ENCODE measurements at regions not wholly inside any gene's neighbourhood (a gene's known extent, or its start where the extent isn't known, plus 50 kb on each side); places are given as distances from the start of the nearest gene placed in this dataset.

GRCh38 chr1:232428786-232429530 lies 201.0 kb downstream of the SIPA1L2 start:
- H3K4me1 ChIP-seq (replicated peaks in 1 of 4; ENCODE audit: control insufficient read depth in 3 of 4, insufficient read depth in 4 of 4, low read length in 3 of 4): no peaks in the 10 kb centered on the region
- POLR2A ChIA-PET (ENCODE audit: partially characterized antibody): no interaction called here
- peak; percentile 42 for FAIRE-seq
- TF ChIP-seq SAP30 (IDR thresholded peaks at IDR 0.05; ENCODE audit: insufficient read depth, insufficient replicate concordance, low read length): no peak

More at GRCh38 chr1:232428786-232429530, 201.0 kb downstream of the SIPA1L2 start:
- Histone ChIP-seq H3K23me2 (ENCODE audit: low read depth, low read length) (no peaks in the 10 kb centered on the region), H2BK5ac (ENCODE audit: low read depth, low read length) (no peak overlapping the region), H3K14ac (ENCODE audit: insufficient read length) (no peak overlapping the region), H3K79me1 (ENCODE audit: low read depth, low read length) (no peaks in the 10 kb centered on the region), H3K27ac (ENCODE audit: low read depth, low read length) (no peak overlapping the region), H2BK12ac (ENCODE audit: low read depth, low read length) (no peak overlapping the region), H4K20me1 (replicated peaks in 1 of 2; ENCODE audit: control insufficient read depth in 1 of 2, insufficient read depth in 2 of 2, low read length in 2 of 2) (peaks cover 0 to 1% of the 10 kb centered on the region in 2 experiments), H3K23ac (ENCODE audit: insufficient read length) (no peak overlapping the region), H4K8ac (ENCODE audit: extremely low read depth, insufficient read depth, low read length) (no peak overlapping the region), H3K4me2 (ENCODE audit: insufficient read depth in 1 of 2, low read depth in 2 of 2, low read length in 2 of 2) (no peak overlapping the region), H3K9me3 (ENCODE audit: insufficient read depth in 2 of 2, low read depth in 1 of 2, low read length in 1 of 2) (no peaks in the 10 kb centered on the region), H3K4ac (replicated peaks; ENCODE audit: insufficient read length, low read depth, low read length) (no peak overlapping the region), H4K91ac (replicated peaks; ENCODE audit: insufficient read length, low read length) (no peak overlapping the region), H3K27me3 (replicated peaks in 1 of 4; ENCODE audit: control insufficient read depth in 3 of 4, extremely low read depth in 1 of 4, insufficient read depth in 3 of 4, low read length in 3 of 4) (no peaks in the 10 kb centered on the region), H3K9ac (replicated peaks in 1 of 4; ENCODE audit: extremely low read depth in 1 of 4, low read depth in 3 of 4, low read length in 3 of 4) (no peak overlapping the region), H3K56ac (replicated peaks; ENCODE audit: insufficient read length, low read depth, low read length) (no peak overlapping the region), H3K4me3 (ENCODE audit: extremely low read depth in 1 of 4, insufficient read depth in 2 of 4, low read depth in 3 of 4, low read length in 4 of 4) (no peak overlapping the region), H3K36me3 (ENCODE audit: control insufficient read depth in 2 of 4, insufficient read depth in 4 of 4, low read length in 3 of 4) (no peaks in the 10 kb centered on the region; a peak in 1 of 8 replicates), H3K79me2 (ENCODE audit: control insufficient read depth in 1 of 2, insufficient read depth in 2 of 2, low read length in 2 of 2) (no peaks in the 10 kb centered on the region), H3K18ac (ENCODE audit: extremely low read depth, low read length) (no peak overlapping the region), H2BK120ac (replicated peaks; ENCODE audit: low read depth, low read length) (no peak overlapping the region), H2BK15ac (ENCODE audit: low read length) (no peak overlapping the region), H4K5ac (ENCODE audit: insufficient read length, low read depth, low read length) (no peak overlapping the region), H2AFZ (ENCODE audit: low read length) (no peak overlapping the region), H2BK20ac (ENCODE audit: low read length) (no peak overlapping the region), H2AK5ac (ENCODE audit: low read depth, low read length) (no peak overlapping the region)
- CTCF ChIA-PET (ENCODE audit: partially characterized antibody): interaction anchor here (0.9 to 2.0 kb wide), 3 partner anchors 10 to 497 kb away, joined by 3 to 5 read pairs (median 3); no protein-coding TSS in a partner anchor
- WGBS, 2 experiments (ENCODE audit: extremely low coverage in 1 of 2, insufficient coverage in 1 of 2, insufficient read length in 1 of 2, insufficient replicate concordance in 2 of 2, low coverage in 1 of 2, low lambda C conversion rate in 2 of 2, missing lambda C conversion rate in 1 of 2): 90% methylated on average over 13 of the region's 13 CpGs; no CpG with 5 or more reads in 1 of the 2 experiments
- no peak for DNase-seq (ENCODE audit: low read depth in 1 of 2, low spot score in 2 of 2)

Measured in H1 (cell line).